HepG2 (cell line): ENCODE measurements at regions not wholly inside any gene's neighbourhood (a gene's known extent, or its start where the extent isn't known, plus 50 kb on each side); places are given as distances from the start of the nearest gene placed in this dataset.

Source experiments
- HMG20B ChIP-seq: conservative IDR thresholded peaks from 2 replicates; pipeline ENCODE4 v1.6.1; 2016; ENCODE audit warnings: missing genetic modification reagents, missing compliant biosample characterization
- HNRNPLL ChIP-seq: fragments of 200-400 bp; formaldehyde crosslinking; IDR thresholded peaks from 2 replicates; pipeline ENCODE4 v1.6.1; 2017; ENCODE audit warnings: mild to moderate bottlenecking, low read depth, low read length; ENCODE audit not compliant: poor library complexity, severe bottlenecking
- KLF13 ChIP-seq: sonication (generic); formaldehyde crosslinking; IDR thresholded peaks from 2 replicates; pipeline ENCODE4 v1.4.0; 2020; ENCODE audit warnings: mild to moderate bottlenecking, missing genetic modification reagents
- MED8 ChIP-seq: sonication (generic); formaldehyde crosslinking; IDR thresholded peaks from 2 replicates; pipeline ENCODE4 v1.8.1; 2023; ENCODE audit warnings: mild to moderate bottlenecking, missing genetic modification reagents; ENCODE audit not compliant: insufficient replicate concordance
- ZNF235 ChIP-seq: sonication (generic); formaldehyde crosslinking; IDR thresholded peaks from 2 replicates; pipeline ENCODE4 v1.8.1; 2023; ENCODE audit warnings: mild to moderate bottlenecking, missing genetic modification reagents, borderline replicate concordance
- ZNF253 ChIP-seq: sonication (generic); formaldehyde crosslinking; IDR thresholded peaks from 2 replicates; pipeline ENCODE4 v1.8.0; 2022; ENCODE audit warnings: mild to moderate bottlenecking, missing genetic modification reagents, borderline replicate concordance
- ZNF329 ChIP-seq: sonication (generic); formaldehyde crosslinking; IDR thresholded peaks from 2 replicates; pipeline ENCODE4 v1.9.0; 2021; ENCODE audit warnings: low read depth, mild to moderate bottlenecking, missing genetic modification reagents
- ZNF33B ChIP-seq: sonication (generic); formaldehyde crosslinking; IDR thresholded peaks from 2 replicates; pipeline ENCODE4 v1.5.1; 2020; ENCODE audit warnings: mild to moderate bottlenecking, missing genetic modification reagents
- ZNF777 ChIP-seq: sonication (generic); formaldehyde crosslinking; IDR thresholded peaks from 2 replicates; pipeline ENCODE4 v1.4.0; 2020; ENCODE audit warnings: missing genetic modification reagents
- TF ChIP-seq, protein P1 (sequence below): sonication (generic); formaldehyde crosslinking; IDR thresholded peaks from 2 replicates; pipeline ENCODE4 v1.5.0; 2020; ENCODE audit warnings: mild to moderate bottlenecking, missing genetic modification reagents
- TF ChIP-seq, protein P2 (sequence below): sonication (generic); formaldehyde crosslinking; IDR thresholded peaks from 2 replicates; pipeline ENCODE4 v1.4.0; 2020; ENCODE audit warnings: low read depth, missing genetic modification reagents
- TF ChIP-seq, protein P3 (sequence below): IDR thresholded peaks from 2 replicates; pipeline ENCODE4 v1.6.1; 2018; ENCODE audit warnings: missing genetic modification reagents, mild to moderate bottlenecking, missing compliant biosample characterization
- TF ChIP-seq, protein P4 (sequence below): sonication (generic); formaldehyde crosslinking; IDR thresholded peaks from 2 replicates; pipeline ENCODE4 v1.4.0; 2020; ENCODE audit warnings: missing genetic modification reagents

DNA sequence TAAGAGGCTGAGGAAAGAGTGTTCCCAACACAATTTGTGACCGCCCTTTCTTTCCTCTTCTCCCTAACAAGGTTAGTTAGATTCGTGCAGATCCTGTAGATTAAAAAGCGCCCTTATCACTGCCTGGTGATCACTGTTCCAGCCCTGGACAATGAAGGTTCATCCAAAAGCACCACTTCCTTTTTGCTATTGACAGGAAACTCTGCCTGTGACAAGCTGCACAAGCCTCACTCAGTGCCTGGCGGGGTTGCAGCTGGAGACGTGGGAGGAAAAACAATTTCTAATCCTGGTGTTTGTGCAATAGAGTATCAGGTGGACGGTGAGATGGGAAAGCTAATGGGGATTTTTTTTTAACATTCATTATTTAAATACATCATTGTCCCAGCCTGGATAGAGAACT is 105.9 kb upstream of the CAV2 start (continued):
- TF ChIP-seq ZNF33B (no peak), MED8 (no peak), ZNF253 (CRISPR knock-in tag) (no peak), ZNF235 (CRISPR knock-in tag) (no peak), ZNF329 (CRISPR knock-in tag) (no peak), KLF13 (no peak), ZNF777 (no peak), HMG20B (CRISPR knock-in tag) (no peak), HNRNPLL (no peak)
- TF ChIP-seq, protein P1, sequence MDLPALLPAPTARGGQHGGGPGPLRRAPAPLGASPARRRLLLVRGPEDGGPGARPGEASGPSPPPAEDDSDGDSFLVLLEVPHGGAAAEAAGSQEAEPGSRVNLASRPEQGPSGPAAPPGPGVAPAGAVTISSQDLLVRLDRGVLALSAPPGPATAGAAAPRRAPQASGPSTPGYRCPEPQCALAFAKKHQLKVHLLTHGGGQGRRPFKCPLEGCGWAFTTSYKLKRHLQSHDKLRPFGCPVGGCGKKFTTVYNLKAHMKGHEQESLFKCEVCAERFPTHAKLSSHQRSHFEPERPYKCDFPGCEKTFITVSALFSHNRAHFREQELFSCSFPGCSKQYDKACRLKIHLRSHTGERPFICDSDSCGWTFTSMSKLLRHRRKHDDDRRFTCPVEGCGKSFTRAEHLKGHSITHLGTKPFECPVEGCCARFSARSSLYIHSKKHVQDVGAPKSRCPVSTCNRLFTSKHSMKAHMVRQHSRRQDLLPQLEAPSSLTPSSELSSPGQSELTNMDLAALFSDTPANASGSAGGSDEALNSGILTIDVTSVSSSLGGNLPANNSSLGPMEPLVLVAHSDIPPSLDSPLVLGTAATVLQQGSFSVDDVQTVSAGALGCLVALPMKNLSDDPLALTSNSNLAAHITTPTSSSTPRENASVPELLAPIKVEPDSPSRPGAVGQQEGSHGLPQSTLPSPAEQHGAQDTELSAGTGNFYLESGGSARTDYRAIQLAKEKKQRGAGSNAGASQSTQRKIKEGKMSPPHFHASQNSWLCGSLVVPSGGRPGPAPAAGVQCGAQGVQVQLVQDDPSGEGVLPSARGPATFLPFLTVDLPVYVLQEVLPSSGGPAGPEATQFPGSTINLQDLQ (CRISPR knock-in tag): no peak
- TF ChIP-seq, protein P2, sequence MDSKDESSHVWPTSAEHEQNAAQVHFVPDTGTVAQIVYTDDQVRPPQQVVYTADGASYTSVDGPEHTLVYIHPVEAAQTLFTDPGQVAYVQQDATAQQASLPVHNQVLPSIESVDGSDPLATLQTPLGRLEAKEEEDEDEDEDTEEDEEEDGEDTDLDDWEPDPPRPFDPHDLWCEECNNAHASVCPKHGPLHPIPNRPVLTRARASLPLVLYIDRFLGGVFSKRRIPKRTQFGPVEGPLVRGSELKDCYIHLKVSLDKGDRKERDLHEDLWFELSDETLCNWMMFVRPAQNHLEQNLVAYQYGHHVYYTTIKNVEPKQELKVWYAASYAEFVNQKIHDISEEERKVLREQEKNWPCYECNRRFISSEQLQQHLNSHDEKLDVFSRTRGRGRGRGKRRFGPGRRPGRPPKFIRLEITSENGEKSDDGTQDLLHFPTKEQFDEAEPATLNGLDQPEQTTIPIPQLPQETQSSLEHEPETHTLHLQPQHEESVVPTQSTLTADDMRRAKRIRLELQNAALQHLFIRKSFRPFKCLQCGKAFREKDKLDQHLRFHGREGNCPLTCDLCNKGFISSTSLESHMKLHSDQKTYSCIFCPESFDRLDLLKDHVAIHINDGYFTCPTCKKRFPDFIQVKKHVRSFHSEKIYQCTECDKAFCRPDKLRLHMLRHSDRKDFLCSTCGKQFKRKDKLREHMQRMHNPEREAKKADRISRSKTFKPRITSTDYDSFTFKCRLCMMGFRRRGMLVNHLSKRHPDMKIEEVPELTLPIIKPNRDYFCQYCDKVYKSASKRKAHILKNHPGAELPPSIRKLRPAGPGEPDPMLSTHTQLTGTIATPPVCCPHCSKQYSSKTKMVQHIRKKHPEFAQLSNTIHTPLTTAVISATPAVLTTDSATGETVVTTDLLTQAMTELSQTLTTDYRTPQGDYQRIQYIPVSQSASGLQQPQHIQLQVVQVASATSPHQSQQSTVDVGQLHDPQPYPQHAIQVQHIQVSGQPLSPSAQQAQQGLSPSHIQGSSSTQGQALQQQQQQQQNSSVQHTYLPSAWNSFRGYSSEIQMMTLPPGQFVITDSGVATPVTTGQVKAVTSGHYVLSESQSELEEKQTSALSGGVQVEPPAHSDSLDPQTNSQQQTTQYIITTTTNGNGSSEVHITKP (CRISPR knock-in tag): no peak
- TF ChIP-seq, protein P3, sequence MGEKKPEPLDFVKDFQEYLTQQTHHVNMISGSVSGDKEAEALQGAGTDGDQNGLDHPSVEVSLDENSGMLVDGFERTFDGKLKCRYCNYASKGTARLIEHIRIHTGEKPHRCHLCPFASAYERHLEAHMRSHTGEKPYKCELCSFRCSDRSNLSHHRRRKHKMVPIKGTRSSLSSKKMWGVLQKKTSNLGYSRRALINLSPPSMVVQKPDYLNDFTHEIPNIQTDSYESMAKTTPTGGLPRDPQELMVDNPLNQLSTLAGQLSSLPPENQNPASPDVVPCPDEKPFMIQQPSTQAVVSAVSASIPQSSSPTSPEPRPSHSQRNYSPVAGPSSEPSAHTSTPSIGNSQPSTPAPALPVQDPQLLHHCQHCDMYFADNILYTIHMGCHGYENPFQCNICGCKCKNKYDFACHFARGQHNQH (CRISPR knock-in tag): no peak
- TF ChIP-seq, protein P4, sequence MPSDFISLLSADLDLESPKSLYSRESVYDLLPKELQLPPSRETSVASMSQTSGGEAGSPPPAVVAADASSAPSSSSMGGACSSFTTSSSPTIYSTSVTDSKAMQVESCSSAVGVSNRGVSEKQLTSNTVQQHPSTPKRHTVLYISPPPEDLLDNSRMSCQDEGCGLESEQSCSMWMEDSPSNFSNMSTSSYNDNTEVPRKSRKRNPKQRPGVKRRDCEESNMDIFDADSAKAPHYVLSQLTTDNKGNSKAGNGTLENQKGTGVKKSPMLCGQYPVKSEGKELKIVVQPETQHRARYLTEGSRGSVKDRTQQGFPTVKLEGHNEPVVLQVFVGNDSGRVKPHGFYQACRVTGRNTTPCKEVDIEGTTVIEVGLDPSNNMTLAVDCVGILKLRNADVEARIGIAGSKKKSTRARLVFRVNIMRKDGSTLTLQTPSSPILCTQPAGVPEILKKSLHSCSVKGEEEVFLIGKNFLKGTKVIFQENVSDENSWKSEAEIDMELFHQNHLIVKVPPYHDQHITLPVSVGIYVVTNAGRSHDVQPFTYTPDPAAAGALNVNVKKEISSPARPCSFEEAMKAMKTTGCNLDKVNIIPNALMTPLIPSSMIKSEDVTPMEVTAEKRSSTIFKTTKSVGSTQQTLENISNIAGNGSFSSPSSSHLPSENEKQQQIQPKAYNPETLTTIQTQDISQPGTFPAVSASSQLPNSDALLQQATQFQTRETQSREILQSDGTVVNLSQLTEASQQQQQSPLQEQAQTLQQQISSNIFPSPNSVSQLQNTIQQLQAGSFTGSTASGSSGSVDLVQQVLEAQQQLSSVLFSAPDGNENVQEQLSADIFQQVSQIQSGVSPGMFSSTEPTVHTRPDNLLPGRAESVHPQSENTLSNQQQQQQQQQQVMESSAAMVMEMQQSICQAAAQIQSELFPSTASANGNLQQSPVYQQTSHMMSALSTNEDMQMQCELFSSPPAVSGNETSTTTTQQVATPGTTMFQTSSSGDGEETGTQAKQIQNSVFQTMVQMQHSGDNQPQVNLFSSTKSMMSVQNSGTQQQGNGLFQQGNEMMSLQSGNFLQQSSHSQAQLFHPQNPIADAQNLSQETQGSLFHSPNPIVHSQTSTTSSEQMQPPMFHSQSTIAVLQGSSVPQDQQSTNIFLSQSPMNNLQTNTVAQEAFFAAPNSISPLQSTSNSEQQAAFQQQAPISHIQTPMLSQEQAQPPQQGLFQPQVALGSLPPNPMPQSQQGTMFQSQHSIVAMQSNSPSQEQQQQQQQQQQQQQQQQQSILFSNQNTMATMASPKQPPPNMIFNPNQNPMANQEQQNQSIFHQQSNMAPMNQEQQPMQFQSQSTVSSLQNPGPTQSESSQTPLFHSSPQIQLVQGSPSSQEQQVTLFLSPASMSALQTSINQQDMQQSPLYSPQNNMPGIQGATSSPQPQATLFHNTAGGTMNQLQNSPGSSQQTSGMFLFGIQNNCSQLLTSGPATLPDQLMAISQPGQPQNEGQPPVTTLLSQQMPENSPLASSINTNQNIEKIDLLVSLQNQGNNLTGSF (CRISPR knock-in tag): no peak
